HepG2 (cell line): ENCODE measurements at regions not wholly inside any gene's neighbourhood (a gene's known extent, or its start where the extent isn't known, plus 50 kb on each side); places are given as distances from the start of the nearest gene placed in this dataset.

Source experiments
- ATAC-seq: fragments of 200-7000 bp; cut with Tn5 transposase; 3 replicates; pipeline ENCODE4 v1.9.1; 2020; ENCODE audit warnings: mild to moderate bottlenecking, moderate library complexity
- BruUV-seq: library from RNA; stranded (reverse); fragments of 400-500 nt; replicated peaks from 2 replicates; lab custom pipeline; 2021; lab: Mats Ljungman, UMichigan
- CTCF ChIA-PET: fragments of 300-600 bp; formaldehyde crosslinking; extraction: SDS; loops from one replicate; lab custom pipeline; 2021; ENCODE audit warnings: low total read pairs, inconsistent platforms, low intra/inter-chr PET ratio; lab: Yijun Ruan, JAX
- POLR2A ChIA-PET: fragments of 350-600 bp; sonication (Branson Sonifier 250); formaldehyde crosslinking; loops from one replicate; lab custom pipeline; 2020; ENCODE audit warnings: antibody characterized with exemption, inconsistent platforms; lab: Yijun Ruan, JAX
- DNase-seq: peaks from one replicate; pipeline ENCODE4 v3.0.0-alpha.2; 2015; ENCODE audit warnings: low spot score
- FAIRE-seq: peaks from 3 replicates; lab custom pipeline; 2011; peaks lifted over from hg19 to GRCh38; lab: Jason Lieb, UNC
- H2AFZ ChIP-seq: one replicate; pipeline ENCODE4 v1.6.1; 2011; ENCODE audit warnings: low read length, inconsistent platforms
- H3K27ac ChIP-seq: fragments of 300-600 bp; 3 replicates; pipeline ENCODE4 v1.8.0; 2011; ENCODE audit warnings: mixed run types, mild to moderate bottlenecking, mixed read lengths, low read length, inconsistent platforms; ENCODE audit not compliant: insufficient read depth; ENCODE audit errors: extremely low read length
- H3K27me3 ChIP-seq, 2 experiments: fragments of 200-600 bp in 1 of 2; 2 replicates in 1 of 2; 3 replicates in 1 of 2; pipeline versions ENCODE4 v1.6.0 to v1.8.0; 2011; ENCODE audit warnings: low read length in 2 of 2, mild to moderate bottlenecking in 2 of 2, moderate library complexity in 2 of 2, inconsistent platforms in 1 of 2; ENCODE audit not compliant: insufficient read depth in 2 of 2, control insufficient read depth in 1 of 2
- H3K36me3 ChIP-seq, 2 experiments: fragments of 200-600 bp in 1 of 2; replicated peaks in 1 of 2; 2 replicates in 1 of 2; 3 replicates in 1 of 2; pipeline versions ENCODE4 v1.5.1 to v1.8.0; 2011; ENCODE audit warnings: low read length in 2 of 2, inconsistent platforms in 1 of 2; ENCODE audit not compliant: insufficient read depth in 2 of 2, control insufficient read depth in 1 of 2
- H3K4me1 ChIP-seq: 2 replicates; pipeline ENCODE4 v1.5.1; 2012; ENCODE audit warnings: low read length, inconsistent platforms; ENCODE audit not compliant: insufficient read depth
- H3K4me2 ChIP-seq: 2 replicates; pipeline ENCODE4 v1.6.0; 2011; ENCODE audit warnings: low read depth, low read length, inconsistent platforms
- H3K4me3 ChIP-seq, 3 experiments: fragments of 200-600 bp in 1 of 3; sonication (generic), shearing (Covaris generic) in 1 of 3; replicated peaks in 1 of 3; 2 replicates each; pipeline ENCODE4 v1.5.1; 2011 to 2016; ENCODE audit warnings: low read length in 3 of 3, inconsistent platforms in 2 of 3, low read depth in 2 of 3, mild to moderate bottlenecking in 2 of 3, control low read depth in 1 of 3, mixed read lengths in 1 of 3; ENCODE audit not compliant: insufficient read depth in 1 of 3
- H3K79me2 ChIP-seq: one replicate; pipeline ENCODE4 v1.6.1; 2011; ENCODE audit warnings: low read length, inconsistent platforms; ENCODE audit not compliant: insufficient read depth
- H3K9ac ChIP-seq: 2 replicates; pipeline ENCODE4 v1.6.0; 2011; ENCODE audit warnings: mild to moderate bottlenecking, low read depth, low read length, inconsistent platforms; ENCODE audit not compliant: insufficient read depth
- H3K9me3 ChIP-seq: 2 replicates; pipeline ENCODE4 v1.5.1; 2012; ENCODE audit warnings: mild to moderate bottlenecking, low read length
- H4K20me1 ChIP-seq: 2 replicates; pipeline ENCODE4 v1.6.0; 2011; ENCODE audit warnings: inconsistent platforms, mild to moderate bottlenecking, low read length, moderate library complexity; ENCODE audit not compliant: insufficient read depth
- ASH2L ChIP-seq: fragments of 300-600, 200-600 bp; sonication (generic); IDR thresholded peaks from 2 replicates; pipeline ENCODE4 v1.7.0; 2017; ENCODE audit warnings: low read depth, mild to moderate bottlenecking, moderate library complexity, mixed read lengths, low read length; ENCODE audit not compliant: insufficient read length
- ATF5 ChIP-seq: sonication (generic); formaldehyde crosslinking; IDR thresholded peaks from 2 replicates; pipeline ENCODE4 v1.4.0; 2020; ENCODE audit warnings: mild to moderate bottlenecking, low read depth, missing genetic modification reagents
- ELK4 ChIP-seq: sonication (generic); formaldehyde crosslinking; IDR thresholded peaks from 2 replicates; pipeline ENCODE4 v1.9.0; 2021; ENCODE audit warnings: missing genetic modification reagents, borderline replicate concordance
- NFYB ChIP-seq: sonication (generic); formaldehyde crosslinking; IDR thresholded peaks from 2 replicates; pipeline ENCODE4 v1.4.0; 2020; ENCODE audit warnings: missing genetic modification reagents
- NR2F6 ChIP-seq, 2 experiments: IDR thresholded peaks; 2 replicates each; pipeline ENCODE4 v1.6.1; 2016; ENCODE audit warnings: antibody characterized with exemption in 1 of 2, mild to moderate bottlenecking in 1 of 2
- REL ChIP-seq: sonication (generic); formaldehyde crosslinking; conservative IDR thresholded peaks from 2 replicates; pipeline ENCODE4 v1.8.0; 2022; ENCODE audit warnings: mild to moderate bottlenecking, missing genetic modification reagents, moderate library complexity
- SMAD1 ChIP-seq: sonication (generic); formaldehyde crosslinking; IDR thresholded peaks from 2 replicates; pipeline ENCODE4 v1.4.0; 2020; ENCODE audit warnings: missing genetic modification reagents, low read depth, mild to moderate bottlenecking, borderline replicate concordance
- ZNF207 ChIP-seq: fragments of 450-650 bp; IDR thresholded peaks from 2 replicates; pipeline ENCODE4 v1.6.1; 2016; ENCODE audit warnings: antibody characterized with exemption, borderline replicate concordance
- ZNF687 ChIP-seq: sonication (generic); formaldehyde crosslinking; IDR thresholded peaks from 2 replicates; pipeline ENCODE4 v1.5.1; 2020; ENCODE audit warnings: mild to moderate bottlenecking, missing genetic modification reagents, moderate library complexity
- WGBS: methylation state at CpG from one replicate; pipeline ENCODE4 v1.1.6; 2017; ENCODE audit warnings: low lambda C conversion rate; 5-methylcytosine and 5-hydroxymethylcytosine counted together
- in situ Hi-C: cut with HindIII; loops from 2 replicates; pipeline ENCODE4 v1.10.0; 2017; ENCODE audit warnings: low pct_unique_long_range_greater_than_20kb; ENCODE audit not compliant: extremely low pct_ligation_motif_present
- intact Hi-C: fragments of 100-400 bp; cut with micrococcal nuclease; formaldehyde crosslinking; loops from one replicate; pipeline ENCODE4 v1.10.0; 2022; ENCODE audit not compliant: unreplicated experiment

GRCh38 chr6:98686008-98686601 lies 148.3 kb upstream of the POU3F2 start:
- POLR2A ChIA-PET: no interaction called here
- Histone ChIP-seq H3K4me3 (no peak overlapping the region), H3K4me2 (no peak overlapping the region), H3K27me3 (no peaks in the 10 kb centered on the region; a peak in 1 of 5 replicates), H3K9ac (no peak overlapping the region), H2AFZ (no peak overlapping the region), H3K27ac (no peak overlapping the region), H3K36me3 (no peaks in the 10 kb centered on the region)
- intact Hi-C loops: no loop called here
- FAIRE-seq: no peak
- no peak for DNase-seq
- CTCF ChIA-PET: no interaction called here
- no TSS peak for BruUV-seq
- no peak for ATAC-seq
- TF ChIP-seq ZNF207 (no peak), ATF5 (no peak), ZNF687 (no peak), ASH2L (no peak), REL (CRISPR knock-in tag) (no peak), SMAD1 (CRISPR knock-in tag) (no peak), NFYB (CRISPR knock-in tag) (no peak), ELK4 (CRISPR knock-in tag) (no peak), NR2F6 (IDR thresholded peaks at IDR 0.05) (no peak), NR2F6 (CRISPR knock-in tag; IDR thresholded peaks at IDR 0.05) (no peak)
- TF ChIP-seq, all 625 proteins: peak for 0
- 0% methylated on average over 1 of the region's 1 CpG for WGBS
- no peaks in the 10 kb centered on the region for H3K79me2 ChIP-seq
- no peaks in the 10 kb centered on the region for H4K20me1 ChIP-seq
- no peaks in the 10 kb centered on the region for H3K4me1 ChIP-seq
- in situ Hi-C loops: no loop called here
- H3K9me3 ChIP-seq: no peaks in the 10 kb centered on the region
